Astrocyte (in vitro differentiated cells and primary cell): ENCODE measurements at regions not wholly inside any gene's neighbourhood (a gene's known extent, or its start where the extent isn't known, plus 50 kb on each side); places are given as distances from the start of the nearest gene placed in this dataset.

Source experiments
- DNase-seq: peaks from one replicate; pipeline ENCODE4 v3.0.0-alpha.2; 2010; ENCODE audit warnings: low read depth
- FAIRE-seq: peaks from 2 replicates; lab custom pipeline; 2011; peaks lifted over from hg19 to GRCh38; lab: Jason Lieb, UNC
- H2AFZ ChIP-seq: 2 replicates; pipeline ENCODE4 v1.6.0; 2012; ENCODE audit warnings: low read depth, low read length, inconsistent platforms
- H3K27ac ChIP-seq: 2 replicates; pipeline ENCODE4 v1.5.1; 2011; ENCODE audit warnings: low read depth, low read length, inconsistent platforms
- H3K27me3 ChIP-seq: 2 replicates; pipeline ENCODE4 v1.6.0; 2011; ENCODE audit warnings: low read length, inconsistent platforms; ENCODE audit not compliant: insufficient read depth
- H3K36me3 ChIP-seq: 2 replicates; pipeline ENCODE4 v1.5.1; 2011; ENCODE audit warnings: low read length, inconsistent platforms; ENCODE audit not compliant: insufficient read depth
- H3K4me1 ChIP-seq: 2 replicates; pipeline ENCODE4 v1.5.1; 2011; ENCODE audit warnings: low read length, inconsistent platforms; ENCODE audit not compliant: insufficient read depth
- H3K4me2 ChIP-seq: 2 replicates; pipeline ENCODE4 v1.6.0; 2012; ENCODE audit warnings: low read length, inconsistent platforms
- H3K4me3 ChIP-seq: 2 replicates; pipeline ENCODE4 v1.5.1; 2011; ENCODE audit warnings: low read depth, mild to moderate bottlenecking, low read length, inconsistent platforms; ENCODE audit not compliant: insufficient read depth
- H3K79me2 ChIP-seq: 2 replicates; pipeline ENCODE4 v1.6.0; 2012; ENCODE audit warnings: mild to moderate bottlenecking, low read length, inconsistent platforms; ENCODE audit not compliant: insufficient read depth
- H3K9ac ChIP-seq: 2 replicates; pipeline ENCODE4 v1.6.0; 2012; ENCODE audit warnings: mild to moderate bottlenecking, low read length, inconsistent platforms
- H3K9me3 ChIP-seq: 2 replicates; pipeline ENCODE4 v1.5.1; 2012; ENCODE audit warnings: low read depth, mild to moderate bottlenecking, low read length, inconsistent platforms; ENCODE audit not compliant: insufficient read depth
- H4K20me1 ChIP-seq: 2 replicates; pipeline ENCODE4 v1.6.0; 2012; ENCODE audit warnings: low read length, inconsistent platforms; ENCODE audit not compliant: insufficient read depth
- H3K27ac Mint-ChIP-seq: one replicate; pipeline ENCODE4 v1.8.0; 2021; ENCODE audit warnings: mild to moderate bottlenecking, mixed read lengths; ENCODE audit not compliant: unreplicated experiment
- H3K27me3 Mint-ChIP-seq: one replicate; pipeline ENCODE4 v1.8.0; 2021; ENCODE audit warnings: low read depth, mixed read lengths; ENCODE audit not compliant: unreplicated experiment
- H3K36me3 Mint-ChIP-seq: one replicate; pipeline ENCODE4 v1.8.0; 2021; ENCODE audit warnings: low read depth, mixed read lengths; ENCODE audit not compliant: unreplicated experiment
- H3K4me1 Mint-ChIP-seq: one replicate; pipeline ENCODE4 v1.8.0; 2021; ENCODE audit warnings: low read depth, mixed read lengths; ENCODE audit not compliant: unreplicated experiment
- H3K4me3 Mint-ChIP-seq: one replicate; pipeline ENCODE4 v1.8.0; 2021; ENCODE audit warnings: mild to moderate bottlenecking, moderate library complexity, mixed read lengths; ENCODE audit not compliant: unreplicated experiment
- H3K9me3 Mint-ChIP-seq: one replicate; pipeline ENCODE4 v1.8.0; 2021; ENCODE audit warnings: mild to moderate bottlenecking, mixed read lengths; ENCODE audit not compliant: unreplicated experiment
- EZH2 ChIP-seq: IDR thresholded peaks from 2 replicates; pipeline ENCODE4 v1.6.1; 2012; ENCODE audit warnings: mild to moderate bottlenecking, low read length, inconsistent platforms; ENCODE audit not compliant: insufficient read depth
- TF ChIP-seq, protein P1 (sequence below): IDR thresholded peaks from 2 replicates; pipeline ENCODE4 v1.5.1; 2011; ENCODE audit warnings: low read depth, mild to moderate bottlenecking, inconsistent platforms, low read length, moderate library complexity; ENCODE audit not compliant: insufficient read depth

DNA sequence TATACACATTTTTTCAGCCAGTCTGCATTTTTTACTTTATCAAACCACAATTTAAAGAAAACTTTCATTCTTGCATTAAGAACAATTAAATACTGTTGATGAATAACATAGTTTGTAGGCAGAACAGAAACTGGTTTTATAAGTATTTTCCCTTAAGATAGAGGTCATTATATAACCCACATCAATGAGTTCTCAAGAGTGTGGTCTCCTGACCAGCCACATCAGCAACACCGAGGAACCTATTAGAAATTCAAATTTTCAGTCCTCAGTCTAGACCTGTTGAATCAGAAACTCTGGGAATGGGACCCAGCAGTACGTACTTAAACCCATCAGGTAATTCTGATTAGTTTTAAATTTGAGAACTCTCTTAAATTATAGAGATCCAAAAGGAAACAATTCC, 299.6 kb upstream of the ARSJ start:
- H3K79me2 ChIP-seq: peaks cover 2% of the 10 kb centered on the region
- H4K20me1 ChIP-seq: no peaks in the 10 kb centered on the region
- H3K36me3 ChIP-seq: no peaks in the 10 kb centered on the region
- peak overlapping the region; percentile 93 for H3K27ac ChIP-seq
- Mint-ChIP-seq H3K9me3 (peaks cover 12% of the 10 kb centered on the region), H3K4me3 (peak overlapping the region; percentile 66), H3K4me1 (peaks cover 61% of the 10 kb centered on the region), H3K27me3 (no peaks in the 10 kb centered on the region), H3K27ac (peak overlapping the region; percentile 53), H3K36me3 (peaks cover 6% of the 10 kb centered on the region)
- no peak overlapping the region for H3K9ac ChIP-seq
- no peaks in the 10 kb centered on the region for H3K27me3 ChIP-seq
- DNase-seq (peak; percentile 67), FAIRE-seq (no peak)
- TF ChIP-seq, protein P1, sequence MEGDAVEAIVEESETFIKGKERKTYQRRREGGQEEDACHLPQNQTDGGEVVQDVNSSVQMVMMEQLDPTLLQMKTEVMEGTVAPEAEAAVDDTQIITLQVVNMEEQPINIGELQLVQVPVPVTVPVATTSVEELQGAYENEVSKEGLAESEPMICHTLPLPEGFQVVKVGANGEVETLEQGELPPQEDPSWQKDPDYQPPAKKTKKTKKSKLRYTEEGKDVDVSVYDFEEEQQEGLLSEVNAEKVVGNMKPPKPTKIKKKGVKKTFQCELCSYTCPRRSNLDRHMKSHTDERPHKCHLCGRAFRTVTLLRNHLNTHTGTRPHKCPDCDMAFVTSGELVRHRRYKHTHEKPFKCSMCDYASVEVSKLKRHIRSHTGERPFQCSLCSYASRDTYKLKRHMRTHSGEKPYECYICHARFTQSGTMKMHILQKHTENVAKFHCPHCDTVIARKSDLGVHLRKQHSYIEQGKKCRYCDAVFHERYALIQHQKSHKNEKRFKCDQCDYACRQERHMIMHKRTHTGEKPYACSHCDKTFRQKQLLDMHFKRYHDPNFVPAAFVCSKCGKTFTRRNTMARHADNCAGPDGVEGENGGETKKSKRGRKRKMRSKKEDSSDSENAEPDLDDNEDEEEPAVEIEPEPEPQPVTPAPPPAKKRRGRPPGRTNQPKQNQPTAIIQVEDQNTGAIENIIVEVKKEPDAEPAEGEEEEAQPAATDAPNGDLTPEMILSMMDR: no peak
- TF ChIP-seq EZH2: no peak
- H3K9me3 ChIP-seq: no peaks in the 10 kb centered on the region
- no peak overlapping the region for H2AFZ ChIP-seq
- H3K4me3 ChIP-seq: no peak overlapping the region
- H3K4me2 ChIP-seq: no peak overlapping the region
- H3K4me1 ChIP-seq: peaks cover 36% of the 10 kb centered on the region

DNA sequence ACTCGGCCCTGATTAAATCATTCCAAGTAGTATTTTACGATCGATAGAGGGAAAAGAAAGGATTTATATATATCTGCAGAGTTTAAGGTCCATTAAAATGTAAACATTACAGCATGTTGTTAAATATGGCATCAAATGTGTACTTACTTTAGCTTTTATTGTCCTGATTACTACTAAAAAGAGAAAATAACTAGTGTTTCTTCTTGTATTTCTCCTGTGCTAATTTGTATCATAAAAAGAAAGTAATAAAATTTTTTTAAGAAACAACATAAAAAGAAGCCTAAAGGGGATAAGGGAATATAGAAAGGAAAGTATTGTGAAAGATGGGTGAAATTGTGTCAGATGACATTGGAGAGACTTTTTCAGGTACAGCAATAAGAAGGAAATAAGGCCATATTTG, 300.3 kb upstream of the ARSJ start:
- no peaks in the 10 kb centered on the region for H3K9me3 ChIP-seq
- peaks cover 36% of the 10 kb centered on the region for H3K4me1 ChIP-seq
- peaks cover 12% of the 10 kb centered on the region for H3K9me3 Mint-ChIP-seq
- no peaks in the 10 kb centered on the region for H3K36me3 ChIP-seq
- peak overlapping the region; percentile 85 for H3K27ac Mint-ChIP-seq
- H3K4me3 ChIP-seq: no peak overlapping the region
- no peaks in the 10 kb centered on the region for H4K20me1 ChIP-seq
- peak overlapping the region; percentile 65 for H3K9ac ChIP-seq
- no peak for TF ChIP-seq EZH2
- TF ChIP-seq, protein P1: no peak
- H3K36me3 Mint-ChIP-seq: peaks cover 6% of the 10 kb centered on the region
- no peak overlapping the region for H3K4me3 Mint-ChIP-seq
- no peak overlapping the region for H2AFZ ChIP-seq
- no peak for DNase-seq
- no peak overlapping the region for H3K4me2 ChIP-seq
- no peaks in the 10 kb centered on the region for H3K27me3 Mint-ChIP-seq
- peaks cover 2% of the 10 kb centered on the region for H3K79me2 ChIP-seq
- peak overlapping the region; percentile 93 for H3K27ac ChIP-seq
- FAIRE-seq: no peak
- H3K27me3 ChIP-seq: no peaks in the 10 kb centered on the region
- peaks cover 56% of the 10 kb centered on the region for H3K4me1 Mint-ChIP-seq

GRCh38 chr4:114280645-114281044, 301.2 kb upstream of the ARSJ start:
- FAIRE-seq (no peak), DNase-seq (no peak)
- Histone ChIP-seq H3K9me3 (peaks cover 2% of the 10 kb centered on the region), H3K36me3 (no peaks in the 10 kb centered on the region), H3K4me3 (no peak overlapping the region), H4K20me1 (no peaks in the 10 kb centered on the region), H3K4me2 (no peak overlapping the region), H3K79me2 (peaks cover 2% of the 10 kb centered on the region), H3K9ac (peak overlapping the region; percentile 65), H3K27ac (peak overlapping the region; percentile 93), H3K27me3 (no peaks in the 10 kb centered on the region), H3K4me1 (peaks cover 35% of the 10 kb centered on the region), H2AFZ (no peak overlapping the region)
- Mint-ChIP-seq H3K4me3 (no peak overlapping the region), H3K9me3 (peaks cover 13% of the 10 kb centered on the region), H3K27me3 (no peaks in the 10 kb centered on the region), H3K27ac (peak overlapping the region; percentile 85), H3K4me1 (peaks cover 51% of the 10 kb centered on the region), H3K36me3 (peaks cover 6% of the 10 kb centered on the region)
- TF ChIP-seq, protein P1: no peak
- no peak for TF ChIP-seq EZH2
